IMR-90 (cell line): ENCODE measurements at regions not wholly inside any gene's neighbourhood (a gene's known extent, or its start where the extent isn't known, plus 50 kb on each side); places are given as distances from the start of the nearest gene placed in this dataset.

Experiments
- ATAC-seq: fragments of 200-7000 bp; cut with Tn5 transposase; 2 replicates; pipeline ENCODE4 v1.9.1; 2020; ENCODE audit warnings: low read depth, mild to moderate bottlenecking, moderate library complexity
- BruUV-seq: library from RNA; stranded (reverse); fragments of 400-500 nt; replicated peaks from 2 replicates; lab custom pipeline; 2021; lab: Mats Ljungman, UMichigan
- CTCF ChIA-PET: fragments of 300-600 bp; formaldehyde crosslinking; extraction: SDS; loops from one replicate; lab custom pipeline; 2021; ENCODE audit warnings: antibody characterized with exemption; lab: Yijun Ruan, JAX
- POLR2A ChIA-PET: fragments of 300-600 bp; sonication (Branson Sonifier 250); formaldehyde crosslinking; loops from one replicate; lab custom pipeline; 2022; ENCODE audit warnings: antibody characterized with exemption; ENCODE audit not compliant: unreplicated experiment; lab: Charles Lee
- DNase-seq: peaks from one replicate; pipeline ENCODE4 v3.0.0; 2013
- H2AFZ ChIP-seq: replicated peaks from 2 replicates; pipeline ENCODE3; 2013; ENCODE audit warnings: low read length, mild to moderate bottlenecking; ENCODE audit not compliant: poor library complexity
- H2AK5ac ChIP-seq: 2 replicates; pipeline ENCODE4 v1.6.1; 2013; ENCODE audit warnings: low read depth, low read length, inconsistent platforms
- H2AK9ac ChIP-seq: replicated peaks from 2 replicates; pipeline ENCODE3; 2013; ENCODE audit warnings: mild to moderate bottlenecking, low read depth, low read length, moderate library complexity; ENCODE audit not compliant: poor library complexity
- H2BK120ac ChIP-seq: 2 replicates; pipeline ENCODE4 v1.6.1; 2013; ENCODE audit warnings: low read depth, low read length, inconsistent platforms
- H2BK15ac ChIP-seq: 3 replicates; pipeline ENCODE4 v1.6.1; 2013; ENCODE audit warnings: low read depth, low read length, inconsistent platforms
- H2BK20ac ChIP-seq: 2 replicates; pipeline ENCODE4 v1.6.1; 2013; ENCODE audit warnings: low read depth, mild to moderate bottlenecking, inconsistent platforms, low read length, moderate library complexity
- H2BK5ac ChIP-seq: 2 replicates; pipeline ENCODE4 v1.6.1; 2013; ENCODE audit warnings: mild to moderate bottlenecking, low read depth, low read length, inconsistent platforms; ENCODE audit not compliant: poor library complexity, severe bottlenecking
- H3K14ac ChIP-seq: replicated peaks from 2 replicates; pipeline ENCODE4 v1.6.1; 2013; ENCODE audit warnings: low read depth, low read length, inconsistent platforms
- H3K18ac ChIP-seq: 2 replicates; pipeline ENCODE4 v1.6.1; 2013; ENCODE audit warnings: low read depth, low read length, control low read depth
- H3K23ac ChIP-seq: 2 replicates; pipeline ENCODE4 v1.6.1; 2013; ENCODE audit warnings: low read depth, low read length, inconsistent platforms
- H3K27ac ChIP-seq: 2 replicates; pipeline ENCODE4 v1.5.1; 2013; ENCODE audit warnings: mild to moderate bottlenecking, control low read depth, low read length; ENCODE audit not compliant: insufficient read depth
- H3K27me3 ChIP-seq: 2 replicates; pipeline ENCODE4 v1.6.1; 2013; ENCODE audit warnings: low read length; ENCODE audit not compliant: control insufficient read depth, insufficient read depth
- H3K36me3 ChIP-seq: 2 replicates; pipeline ENCODE4 v1.6.1; 2013; ENCODE audit warnings: low read length, mixed read lengths; ENCODE audit not compliant: control insufficient read depth, insufficient read depth
- H3K4ac ChIP-seq: 2 replicates; pipeline ENCODE4 v1.6.1; 2013; ENCODE audit warnings: low read depth, low read length, inconsistent platforms
- H3K4me1 ChIP-seq: 2 replicates; pipeline ENCODE4 v1.6.1; 2013; ENCODE audit warnings: low read length, mixed read lengths; ENCODE audit not compliant: control insufficient read depth, insufficient read depth
- H3K4me2 ChIP-seq: 2 replicates; pipeline ENCODE4 v1.6.1; 2013; ENCODE audit warnings: low read depth, mild to moderate bottlenecking, control low read depth, low read length, moderate library complexity
- H3K4me3 ChIP-seq: 2 replicates; pipeline ENCODE4 v1.5.1; 2013; ENCODE audit warnings: low read depth, mild to moderate bottlenecking, control low read depth, low read length, moderate library complexity; ENCODE audit not compliant: insufficient read depth
- H3K56ac ChIP-seq: 2 replicates; pipeline ENCODE4 v1.6.1; 2013; ENCODE audit warnings: low read length, inconsistent platforms; ENCODE audit not compliant: insufficient read depth; ENCODE audit errors: extremely low read depth
- H3K79me1 ChIP-seq, 2 experiments: 2 replicates each; pipeline ENCODE4 v1.6.1; 2013; ENCODE audit warnings: low read length in 2 of 2, inconsistent platforms in 1 of 2, low read depth in 1 of 2
- H3K9ac ChIP-seq: 2 replicates; pipeline ENCODE4 v1.6.1; 2013; ENCODE audit warnings: low read depth, low read length, control low read depth
- H3K9me1 ChIP-seq: 2 replicates; pipeline ENCODE4 v1.6.1; 2013; ENCODE audit warnings: low read length, inconsistent platforms; ENCODE audit not compliant: insufficient read depth
- H3K9me3 ChIP-seq: 2 replicates; pipeline ENCODE4 v1.6.1; 2013; ENCODE audit warnings: low read length; ENCODE audit not compliant: control insufficient read depth, insufficient read depth
- H4K20me1 ChIP-seq: 2 replicates; pipeline ENCODE4 v1.6.1; 2013; ENCODE audit warnings: low read length, inconsistent platforms; ENCODE audit not compliant: insufficient read depth
- H4K5ac ChIP-seq: 2 replicates; pipeline ENCODE4 v1.6.1; 2013; ENCODE audit warnings: mild to moderate bottlenecking, low read depth, low read length, control low read depth
- H4K8ac ChIP-seq, 2 experiments: 2 replicates each; pipeline ENCODE4 v1.6.1; 2013; ENCODE audit warnings: low read depth in 2 of 2, low read length in 2 of 2, control low read depth in 1 of 2, inconsistent platforms in 1 of 2
- H4K91ac ChIP-seq: 2 replicates; pipeline ENCODE4 v1.6.1; 2013; ENCODE audit warnings: low read depth, low read length, inconsistent platforms; ENCODE audit not compliant: insufficient read depth
- BHLHE40 ChIP-seq: fragments of 150-350 bp; IDR thresholded peaks from 2 replicates; pipeline ENCODE4 v1.6.1; 2016; ENCODE audit warnings: mild to moderate bottlenecking, low read depth, low read length
- FOS ChIP-seq: fragments of 150-350 bp; IDR thresholded peaks from 2 replicates; pipeline ENCODE4 v1.6.1; 2016; ENCODE audit warnings: low read depth, low read length
- MAZ ChIP-seq: IDR thresholded peaks from 2 replicates; pipeline ENCODE4 v1.6.1; 2012; ENCODE audit warnings: low read depth, mild to moderate bottlenecking, low read length, improper control_type of control experiment, moderate library complexity, borderline replicate concordance
- MXI1 ChIP-seq: IDR thresholded peaks from 2 replicates; pipeline ENCODE4 v1.6.1; 2012; ENCODE audit warnings: low read depth, mild to moderate bottlenecking, low read length, moderate library complexity, borderline replicate concordance
- NFE2L2 ChIP-seq: fragments of 150-350 bp; IDR thresholded peaks from 2 replicates; pipeline ENCODE4 v1.6.1; 2016; ENCODE audit warnings: low read depth, mild to moderate bottlenecking, low read length
- POLR2A ChIP-seq: IDR thresholded peaks from 2 replicates; pipeline ENCODE4 v1.6.1; 2012; ENCODE audit warnings: mild to moderate bottlenecking, low read depth, low read length
- RAD21 ChIP-seq: IDR thresholded peaks from 2 replicates; pipeline ENCODE4 v1.6.1; 2012; ENCODE audit warnings: low read length, improper control_type of control experiment
- RCOR1 ChIP-seq: IDR thresholded peaks from 2 replicates; pipeline ENCODE4 v1.6.1; 2012; ENCODE audit warnings: mild to moderate bottlenecking, low read length, improper control_type of control experiment; ENCODE audit not compliant: insufficient replicate concordance
- RFX5 ChIP-seq: IDR thresholded peaks from 2 replicates; pipeline ENCODE4 v1.8.0; 2012; ENCODE audit warnings: low read depth, mild to moderate bottlenecking, low read length, moderate library complexity
- SMC3 ChIP-seq: fragments of 150-350 bp; IDR thresholded peaks from 2 replicates; pipeline ENCODE4 v1.6.1; 2016; ENCODE audit warnings: low read depth, mild to moderate bottlenecking, antibody characterized with exemption, low read length, moderate library complexity
- WGBS, 2 experiments: methylation state at CpG; one replicate each; pipeline versions ENCODE4 v1.1.5 to v1.1.7; 2013; ENCODE audit warnings: missing lambda C conversion rate in 2 of 2; ENCODE audit not compliant: insufficient read length in 1 of 2; ENCODE audit errors: extremely low coverage in 2 of 2; 5-methylcytosine and 5-hydroxymethylcytosine counted together
- dilution Hi-C: fragments of 300-500 bp; cut with HindIII; formaldehyde crosslinking; loops from one replicate; pipeline ENCODE4 v1.14.3; 2018; ENCODE audit warnings: low sequenced_read_pairs; ENCODE audit not compliant: unreplicated experiment
- in situ Hi-C: fragments of 300-500 bp; cut with MboI; formaldehyde crosslinking; loops from 3 replicates; pipeline ENCODE4 v1.14.3; 2019; ENCODE audit warnings: low sequenced_read_pairs, inconsistent platforms, mixed read lengths
- intact Hi-C: fragments of 100-400 bp; cut with micrococcal nuclease; formaldehyde crosslinking; loops from 2 replicates; pipeline ENCODE4 v1.10.0; 2022
- TF ChIP-seq, protein P1 (sequence below): fragments of 150-350 bp; IDR thresholded peaks from 2 replicates; pipeline ENCODE4 v1.6.1; 2017; ENCODE audit warnings: mild to moderate bottlenecking, antibody characterized with exemption, low read length, low read depth
- TF ChIP-seq, protein P2 (sequence below): fragments of 150-350 bp; IDR thresholded peaks from 2 replicates; pipeline ENCODE4 v1.6.1; 2016; ENCODE audit warnings: low read depth, mild to moderate bottlenecking, low read length, moderate library complexity, borderline replicate concordance

DNA sequence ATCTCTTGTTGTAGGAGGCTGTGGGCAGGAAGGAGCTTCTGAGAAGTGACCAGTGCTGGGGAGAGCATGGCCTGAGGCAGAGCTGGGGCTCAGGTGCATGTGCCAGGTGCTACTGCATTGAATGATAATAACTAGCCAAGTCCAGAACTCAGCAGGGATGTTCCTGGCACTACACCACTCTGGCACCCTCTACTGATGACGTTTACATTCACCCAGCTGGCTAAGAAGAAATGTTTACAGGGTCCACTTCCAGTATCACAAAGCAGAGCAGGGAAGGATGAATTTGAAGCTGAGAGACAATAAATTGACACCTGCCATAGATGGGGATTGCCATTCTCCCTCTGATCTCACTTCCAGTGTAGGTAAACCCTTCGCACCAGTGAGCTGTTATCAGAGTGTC is 411.8 kb downstream of the SETD4 start:
- CTCF ChIA-PET: no interaction called here
- H2AK5ac ChIP-seq: peak overlapping the region; percentile 46; the same call in 1 of the 2 replicates
- no peak overlapping the region for H3K9ac ChIP-seq
- H3K4me2 ChIP-seq: no peak overlapping the region
- no peak overlapping the region for H2BK20ac ChIP-seq
- 0 out of 2 replicates have a peak, but pooled peaks have one; percentile 29 for ATAC-seq
- no peaks in the 10 kb centered on the region for H3K27me3 ChIP-seq
- in situ Hi-C loops: no loop called here
- H4K8ac ChIP-seq: no peak overlapping the region
- H3K14ac ChIP-seq: no peak overlapping the region
- intact Hi-C loops: loop anchor here (10.0 kb wide), 1 partner anchor 904 kb away; no protein-coding TSS in a partner anchor
- peaks cover 7% of the 10 kb centered on the region; the same call in 1 of the 2 replicates for H3K9me1 ChIP-seq
- H4K91ac ChIP-seq: no peak overlapping the region
- no peak overlapping the region for H3K18ac ChIP-seq
- H2AFZ ChIP-seq: no peak overlapping the region
- H2BK5ac ChIP-seq: no peak overlapping the region
- no TSS peak for BruUV-seq
- no peak for TF ChIP-seq SMC3
- TF ChIP-seq NFE2L2: no peak
- TF ChIP-seq RFX5: no peak
- no peak for TF ChIP-seq BHLHE40
- TF ChIP-seq RCOR1: no peak
- TF ChIP-seq, protein P1, sequence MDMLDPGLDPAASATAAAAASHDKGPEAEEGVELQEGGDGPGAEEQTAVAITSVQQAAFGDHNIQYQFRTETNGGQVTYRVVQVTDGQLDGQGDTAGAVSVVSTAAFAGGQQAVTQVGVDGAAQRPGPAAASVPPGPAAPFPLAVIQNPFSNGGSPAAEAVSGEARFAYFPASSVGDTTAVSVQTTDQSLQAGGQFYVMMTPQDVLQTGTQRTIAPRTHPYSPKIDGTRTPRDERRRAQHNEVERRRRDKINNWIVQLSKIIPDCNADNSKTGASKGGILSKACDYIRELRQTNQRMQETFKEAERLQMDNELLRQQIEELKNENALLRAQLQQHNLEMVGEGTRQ: no peak
- TF ChIP-seq MXI1: no peak
- no peak for TF ChIP-seq MAZ
- no peak for TF ChIP-seq RAD21
- no peak for TF ChIP-seq FOS
- no peak for TF ChIP-seq POLR2A
- TF ChIP-seq, protein P2, sequence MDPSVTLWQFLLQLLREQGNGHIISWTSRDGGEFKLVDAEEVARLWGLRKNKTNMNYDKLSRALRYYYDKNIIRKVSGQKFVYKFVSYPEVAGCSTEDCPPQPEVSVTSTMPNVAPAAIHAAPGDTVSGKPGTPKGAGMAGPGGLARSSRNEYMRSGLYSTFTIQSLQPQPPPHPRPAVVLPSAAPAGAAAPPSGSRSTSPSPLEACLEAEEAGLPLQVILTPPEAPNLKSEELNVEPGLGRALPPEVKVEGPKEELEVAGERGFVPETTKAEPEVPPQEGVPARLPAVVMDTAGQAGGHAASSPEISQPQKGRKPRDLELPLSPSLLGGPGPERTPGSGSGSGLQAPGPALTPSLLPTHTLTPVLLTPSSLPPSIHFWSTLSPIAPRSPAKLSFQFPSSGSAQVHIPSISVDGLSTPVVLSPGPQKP: no peak
- dilution Hi-C loops: no loop called here
- H3K4ac ChIP-seq: peak overlapping the region; percentile 16; the same call in 1 of the 2 replicates
- H3K4me3 ChIP-seq: no peak overlapping the region
- H3K56ac ChIP-seq: no peak overlapping the region
- H3K79me1 ChIP-seq: no peaks in the 10 kb centered on the region
- DNase-seq: no peak
- H3K9me3 ChIP-seq: no peaks in the 10 kb centered on the region
- no CpG with 5 or more reads among the region's 2 CpGs for WGBS, 2 experiments
- no peaks in the 10 kb centered on the region for H3K36me3 ChIP-seq
- no peak overlapping the region for H3K27ac ChIP-seq
- H4K5ac ChIP-seq: no peak overlapping the region
- no peak overlapping the region for H3K23ac ChIP-seq
- no peak overlapping the region for H2BK15ac ChIP-seq
- POLR2A ChIA-PET: no interaction called here
- H2AK9ac ChIP-seq: no peak overlapping the region
- no peaks in the 10 kb centered on the region for H4K20me1 ChIP-seq
- H2BK120ac ChIP-seq: no peak overlapping the region
- peaks cover 8% of the 10 kb centered on the region for H3K4me1 ChIP-seq
